ENCODE measurements at regions not wholly inside any gene's neighbourhood (a gene's known extent, or its start where the extent isn't known, plus 50 kb on each side); places are given as distances from the start of the nearest gene placed in this dataset.
A peak's percentile ranks its signal among the peaks of the same experiment; 100 is the strongest.

- CTCF ChIA-PET: no interaction called here
Observed at GRCh38 chr13:109401891-109402290, 384.5 kb downstream of the IRS2 start.

More at GRCh38 chr13:109401891-109402290, 384.5 kb downstream of the IRS2 start:
- H3K14ac ChIP-seq (replicated peaks; ENCODE audit: low read depth, low read length): no peak overlapping the region
- H2BK5ac ChIP-seq (ENCODE audit: low read depth, low read length, poor library complexity, severe bottlenecking): no peak overlapping the region
- no peak overlapping the region for H4K91ac ChIP-seq (ENCODE audit: insufficient read depth, low read depth, low read length)
- no peak for ATAC-seq (ENCODE audit: low read depth)
- no peak overlapping the region for H3K27ac ChIP-seq (ENCODE audit: insufficient read depth, low read length)
- H3K9me3 ChIP-seq (ENCODE audit: control insufficient read depth, insufficient read depth, low read length): no peaks in the 10 kb centered on the region; the same call in 1 of the 2 replicates
- H3K9me1 ChIP-seq (ENCODE audit: insufficient read depth, low read length): no peaks in the 10 kb centered on the region
- no peaks in the 10 kb centered on the region for H3K27me3 ChIP-seq (ENCODE audit: control insufficient read depth, insufficient read depth, low read length)
- H3K4me1 ChIP-seq (ENCODE audit: control insufficient read depth, insufficient read depth, low read length): no peaks in the 10 kb centered on the region
- no peak overlapping the region for H2AK9ac ChIP-seq (replicated peaks; ENCODE audit: low read depth, low read length, poor library complexity)
- BruUV-seq (replicated peaks): no TSS peak
- TF ChIP-seq CEBPB (IDR thresholded peaks at IDR 0.05; ENCODE audit: low read depth, low read length): no peak
- TF ChIP-seq ELK1 (IDR thresholded peaks at IDR 0.05; ENCODE audit: borderline replicate concordance, low read depth, low read length): no peak
- TF ChIP-seq MAFK (IDR thresholded peaks at IDR 0.05; ENCODE audit: low read depth, low read length): peak; percentile 27
- H2BK120ac ChIP-seq (ENCODE audit: low read depth, low read length): no peak overlapping the region
- POLR2A ChIA-PET (ENCODE audit: unreplicated experiment): no interaction called here
- H2BK15ac ChIP-seq (ENCODE audit: low read depth, low read length): no peak overlapping the region
- no peak overlapping the region for H2AK5ac ChIP-seq (ENCODE audit: low read depth, low read length)
- no peak overlapping the region for H4K5ac ChIP-seq (ENCODE audit: low read depth, low read length)
- WGBS, 2 experiments (ENCODE audit: extremely low coverage in 2 of 2, insufficient read length in 1 of 2): no CpG with 5 or more reads among the region's 6 CpGs
- no peak overlapping the region for H3K18ac ChIP-seq (ENCODE audit: low read depth, low read length)
- in situ Hi-C loops (cut with MboI; ENCODE audit: low sequenced_read_pairs): no loop called here
- H3K36me3 ChIP-seq (ENCODE audit: control insufficient read depth, insufficient read depth, low read length): no peaks in the 10 kb centered on the region
- H4K20me1 ChIP-seq (ENCODE audit: insufficient read depth, low read length): no peaks in the 10 kb centered on the region
- H3K79me1 ChIP-seq (ENCODE audit: low read depth in 1 of 2, low read length in 2 of 2): no peaks in the 10 kb centered on the region
- no peak overlapping the region for H4K8ac ChIP-seq (ENCODE audit: low read depth in 2 of 2, low read length in 2 of 2)
- H3K23ac ChIP-seq (ENCODE audit: low read depth, low read length): no peak overlapping the region
- no peak for DNase-seq
- no peak overlapping the region for H3K9ac ChIP-seq (ENCODE audit: low read depth, low read length)
- intact Hi-C loops (cut with micrococcal nuclease): no loop called here
- H3K4me2 ChIP-seq (ENCODE audit: low read depth, low read length): no peak overlapping the region
- dilution Hi-C loops (cut with HindIII; ENCODE audit: low sequenced_read_pairs, unreplicated experiment): no loop called here
- no peak overlapping the region for H2AFZ ChIP-seq (replicated peaks; ENCODE audit: low read length, poor library complexity)
- no peak overlapping the region for H3K4me3 ChIP-seq (ENCODE audit: insufficient read depth, low read depth, low read length)
- H3K56ac ChIP-seq (ENCODE audit: extremely low read depth, insufficient read depth, low read length): no peak overlapping the region
- H3K4ac ChIP-seq (ENCODE audit: low read depth, low read length): no peak overlapping the region
- no peak overlapping the region for H2BK20ac ChIP-seq (ENCODE audit: low read depth, low read length)

Measured in IMR-90 (cell line).